Prostate gland (tissue), 2 donors: ENCODE measurements at regions not wholly inside any gene's neighbourhood (a gene's known extent, or its start where the extent isn't known, plus 50 kb on each side); places are given as distances from the start of the nearest gene placed in this dataset.
"Not testable (repeated sequence)": the region's sequence is repeated elsewhere in the genome, so short reads cannot be mapped to it uniquely, and the experiment has no call there.

Experiments
- DNase-seq: peaks from one replicate; pipeline ENCODE4 v3.0.0-alpha.2; 2019; ENCODE audit warnings: low spot score
- H3K27ac ChIP-seq, 2 donors: fragments of 200-600 bp; sonication (generic); 2 replicates each; pipeline ENCODE4 v1.5.1; 2017 to 2019
- H3K27me3 ChIP-seq: fragments of 200-600 bp; sonication (generic); replicated peaks from 2 replicates; pipeline ENCODE4 v1.5.1; 2019; ENCODE audit not compliant: insufficient read depth
- H3K36me3 ChIP-seq, 2 donors: fragments of 200-600 bp; sonication (generic); 1 replicate in 1 of 2; 2 replicates in 1 of 2; pipeline versions ENCODE4 v1.5.1 to v1.8.1; 2017 to 2019
- H3K4me1 ChIP-seq: fragments of 200-600 bp; sonication (generic); replicated peaks from 2 replicates; pipeline ENCODE4 v1.5.1; 2019
- H3K4me3 ChIP-seq, 2 donors: fragments of 200-600 bp; sonication (generic); 2 replicates each; pipeline ENCODE4 v1.5.1; 2017 to 2019
- H3K9me3 ChIP-seq: fragments of 200-600 bp; sonication (generic); 2 replicates; pipeline ENCODE4 v1.5.1; 2017
- CTCF ChIP-seq, 4 experiments: fragments of 200-600 bp in 2 of 4; fragments of 450-650 bp in 2 of 4; sonication (generic) in 2 of 4; IDR thresholded peaks; 1 replicate in 3 of 4; 2 replicates in 1 of 4; pipeline ENCODE4 v1.5.1; 2016 to 2019; ENCODE audit warnings: antibody characterized with exemption in 4 of 4, mild to moderate bottlenecking in 2 of 4, moderate library complexity in 2 of 4
- WGBS: methylation state at CpG from one replicate; pipeline ENCODE4 v1.1.5; 2018; 5-methylcytosine and 5-hydroxymethylcytosine counted together
- intact Hi-C: fragments of 100-400 bp; cut with DNase I; formaldehyde crosslinking; loops from one replicate; pipeline ENCODE4 v1.14.2; 2022
- small RNA-seq, 2 donors: library from RNA; depleted of rRNA; stranded (forward); fragments of <200 nt; gene quantifications; one replicate each; pipeline ENCODE3, GENCODE V24; 2016

GRCh38 chr22:16911340-16911739, 86.1 kb upstream of the XKR3 start:
- H3K27ac ChIP-seq, result not testable (repeated sequence)

GRCh38 chr22:16902051-16902450, 76.8 kb upstream of the XKR3 start:
- H3K4me3 ChIP-seq, H3K4me1 ChIP-seq, H3K36me3 ChIP-seq, DNase-seq, H3K9me3 ChIP-seq, H3K27ac ChIP-seq, intact Hi-C loops, H3K27me3 ChIP-seq: not testable (repeated sequence)
- 56% methylated on average over 2 of the region's 2 CpGs for WGBS

More at GRCh38 chr22:16911340-16911739, 86.1 kb upstream of the XKR3 start:
- H3K9me3 ChIP-seq, DNase-seq, H3K36me3 ChIP-seq, H3K27me3 ChIP-seq, H3K4me3 ChIP-seq, H3K4me1 ChIP-seq: not testable (repeated sequence)
- 11% methylated on average over 2 of the region's 2 CpGs for WGBS
- intact Hi-C loops, result loop anchor here (10.0 kb wide), 1 partner anchor 143 kb away; no protein-coding TSS in a partner anchor

- H3K27ac ChIP-seq, H3K9me3 ChIP-seq, DNase-seq, H3K36me3 ChIP-seq, H3K4me1 ChIP-seq, H3K4me3 ChIP-seq, H3K27me3 ChIP-seq, intact Hi-C loops: not testable (repeated sequence)
- WGBS, result 83% methylated on average over 4 of the region's 5 CpGs
These were observed 76.4 kb upstream of the XKR3 start for GRCh38 chr22:16901579-16901978.

GRCh38 chr22:16899358-16899757, 74.1 kb upstream of the XKR3 start:
- intact Hi-C loops, result not testable (repeated sequence)
- WGBS, result no CpG with 5 or more reads among the region's 2 CpGs

GRCh38 chr22:16897365-16897764, 72.2 kb upstream of the XKR3 start:
- H3K4me1 ChIP-seq, H3K4me3 ChIP-seq: not testable (repeated sequence)
- 0% methylated on average over 2 of the region's 2 CpGs for WGBS

More at GRCh38 chr22:16899358-16899757, 74.1 kb upstream of the XKR3 start:
- H3K27me3 ChIP-seq, H3K27ac ChIP-seq, H3K4me3 ChIP-seq, H3K9me3 ChIP-seq, H3K4me1 ChIP-seq, H3K36me3 ChIP-seq, DNase-seq: not testable (repeated sequence)

GRCh38 chr22:16891892-16892291, 66.7 kb upstream of the XKR3 start:
- DNase-seq, H3K27me3 ChIP-seq, H3K4me1 ChIP-seq, H3K27ac ChIP-seq, H3K4me3 ChIP-seq, intact Hi-C loops, H3K9me3 ChIP-seq, H3K36me3 ChIP-seq: not testable (repeated sequence)
- peak in 3 of 4 experiments; percentile 19 to 43 (median 42) for TF ChIP-seq CTCF (IDR thresholded peaks at IDR 0.05)
- WGBS, result under 1% methylated on average over 4 of the region's 4 CpGs

More at GRCh38 chr22:16897365-16897764, 72.2 kb upstream of the XKR3 start:
- intact Hi-C loops, H3K27me3 ChIP-seq, DNase-seq, H3K9me3 ChIP-seq, H3K27ac ChIP-seq, H3K36me3 ChIP-seq: not testable (repeated sequence)
- TF ChIP-seq CTCF (IDR thresholded peaks at IDR 0.05), result peak in 1 of 4 experiments; percentile 15

GRCh38 chr22:16876339-16876738, 51.1 kb upstream of the XKR3 start:
- H3K27me3 ChIP-seq, intact Hi-C loops, H3K36me3 ChIP-seq, H3K27ac ChIP-seq, H3K4me1 ChIP-seq, H3K9me3 ChIP-seq, H3K4me3 ChIP-seq, DNase-seq: not testable (repeated sequence)
- WGBS, result 86% methylated on average over 1 of the region's 1 CpG

Small RNA genes lying in the stretch of these regions (small RNA-seq; reads per million reads assigned to genes)
- gene AC006548.1, result 0 reads per million in 2 donors
- gene MTND1P17, result 0 reads per million in 2 donors
